Esophagus squamous epithelium (tissue), 4 donors: ENCODE measurements at regions not wholly inside any gene's neighbourhood (a gene's known extent, or its start where the extent isn't known, plus 50 kb on each side); places are given as distances from the start of the nearest gene placed in this dataset.

Source experiments
- POLR2A ChIP-seq, 4 donors: fragments of 450-650 bp; IDR thresholded peaks; one replicate each; pipeline ENCODE4 v1.6.1; 2017; ENCODE audit warnings: antibody characterized with exemption in 4 of 4, mild to moderate bottlenecking in 4 of 4, moderate library complexity in 3 of 4
- TF ChIP-seq, protein P1 (sequence below), 6 experiments: fragments of 450-650 bp in 4 of 6; fragments of 200-600 bp in 2 of 6; sonication (generic) in 2 of 6; IDR thresholded peaks; one replicate each; pipeline ENCODE4 v1.5.1; 2016 to 2019; ENCODE audit warnings: antibody characterized with exemption in 6 of 6, mild to moderate bottlenecking in 4 of 6, moderate library complexity in 4 of 6

DNA sequence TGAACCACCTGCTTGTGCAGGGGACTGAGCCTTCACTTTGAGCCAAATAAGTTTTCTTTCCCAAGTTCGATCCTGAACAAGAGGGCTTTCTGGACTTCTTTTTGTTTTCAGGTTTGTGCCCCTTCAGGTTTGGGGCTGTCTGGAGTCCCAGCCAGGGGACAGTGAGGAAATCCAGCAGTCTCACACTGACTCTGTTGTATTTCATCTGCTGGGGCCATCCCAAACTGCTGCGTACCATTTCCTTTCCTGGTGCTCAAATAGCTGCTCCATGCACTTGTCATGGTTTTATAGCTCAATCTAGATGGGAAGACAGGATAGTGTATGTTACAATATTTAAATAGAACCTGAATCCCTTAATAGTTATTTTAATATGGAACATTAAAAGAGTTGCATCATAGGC, 66.3 kb upstream of the IGLL5 start:
- TF ChIP-seq, protein P1, sequence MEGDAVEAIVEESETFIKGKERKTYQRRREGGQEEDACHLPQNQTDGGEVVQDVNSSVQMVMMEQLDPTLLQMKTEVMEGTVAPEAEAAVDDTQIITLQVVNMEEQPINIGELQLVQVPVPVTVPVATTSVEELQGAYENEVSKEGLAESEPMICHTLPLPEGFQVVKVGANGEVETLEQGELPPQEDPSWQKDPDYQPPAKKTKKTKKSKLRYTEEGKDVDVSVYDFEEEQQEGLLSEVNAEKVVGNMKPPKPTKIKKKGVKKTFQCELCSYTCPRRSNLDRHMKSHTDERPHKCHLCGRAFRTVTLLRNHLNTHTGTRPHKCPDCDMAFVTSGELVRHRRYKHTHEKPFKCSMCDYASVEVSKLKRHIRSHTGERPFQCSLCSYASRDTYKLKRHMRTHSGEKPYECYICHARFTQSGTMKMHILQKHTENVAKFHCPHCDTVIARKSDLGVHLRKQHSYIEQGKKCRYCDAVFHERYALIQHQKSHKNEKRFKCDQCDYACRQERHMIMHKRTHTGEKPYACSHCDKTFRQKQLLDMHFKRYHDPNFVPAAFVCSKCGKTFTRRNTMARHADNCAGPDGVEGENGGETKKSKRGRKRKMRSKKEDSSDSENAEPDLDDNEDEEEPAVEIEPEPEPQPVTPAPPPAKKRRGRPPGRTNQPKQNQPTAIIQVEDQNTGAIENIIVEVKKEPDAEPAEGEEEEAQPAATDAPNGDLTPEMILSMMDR (IDR thresholded peaks at IDR 0.05), result no peak
- TF ChIP-seq POLR2A (IDR thresholded peaks at IDR 0.05), result no peak
